ENCODE measurements at regions not wholly inside any gene's neighbourhood (a gene's known extent, or its start where the extent isn't known, plus 50 kb on each side); places are given as distances from the start of the nearest gene placed in this dataset.

GRCh38 chr2:129024796-129025195 is 706.1 kb upstream of the HS6ST1 start:
- TF ChIP-seq CTCF (IDR thresholded peaks at IDR 0.05) (no peak), POLR2A (IDR thresholded peaks at IDR 0.05) (no peak)
